GM21528 (cell line): ENCODE measurements at regions not wholly inside any gene's neighbourhood (a gene's known extent, or its start where the extent isn't known, plus 50 kb on each side); places are given as distances from the start of the nearest gene placed in this dataset.
"Not testable (repeated sequence)": the region's sequence is repeated elsewhere in the genome, so short reads cannot be mapped to it uniquely, and the experiment has no call there.

Experiments
- ATAC-seq: cut with Tn5 transposase; IDR thresholded peaks from one replicate; pipeline ENCODE4 v1.9.1; 2021; ENCODE audit warnings: mild to moderate bottlenecking, moderate library complexity; ENCODE audit not compliant: unreplicated experiment, low FRiP score

DNA sequence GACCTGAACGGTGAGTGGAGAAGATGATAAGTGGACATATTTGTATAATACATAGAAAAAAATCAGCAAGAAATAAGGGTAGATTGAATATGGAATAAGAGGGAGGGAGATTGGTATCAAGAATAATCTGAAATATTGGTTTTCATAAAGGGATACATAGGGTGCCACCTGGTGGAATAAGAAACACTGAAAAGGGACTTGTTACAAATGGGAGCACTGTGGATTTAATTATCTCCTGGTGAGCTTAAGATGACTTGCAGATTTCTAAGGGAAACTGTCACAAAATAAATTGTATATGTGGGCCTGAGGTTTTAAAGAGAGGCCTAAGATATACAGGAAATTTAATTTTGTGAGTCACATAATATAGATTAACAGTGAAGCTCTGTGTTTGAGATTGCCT lies 1403.5 kb upstream of the CDH18 start:
- no peak for ATAC-seq

DNA sequence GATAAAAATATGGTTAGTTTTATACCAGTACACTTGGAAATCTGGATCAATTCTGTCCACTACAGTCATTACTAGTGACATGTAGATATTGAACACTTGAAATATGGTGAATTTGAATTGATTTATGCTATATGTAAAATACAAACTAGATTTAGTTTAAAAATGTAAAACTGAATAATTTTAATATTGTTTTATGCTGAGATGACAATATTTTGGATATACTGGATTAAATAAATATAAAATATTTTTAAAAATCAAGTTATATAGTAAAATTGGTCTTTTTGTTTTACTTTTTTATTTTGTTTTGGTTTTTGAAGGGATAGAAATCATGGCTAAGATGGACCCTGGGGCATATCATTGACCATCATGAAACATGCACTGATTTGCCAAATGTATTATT lies 1372.8 kb upstream of the CDH18 start:
- not testable (repeated sequence) for ATAC-seq

GRCh38 chr5:21341948-21342261 lies 1353.9 kb upstream of the CDH18 start:
- not testable (repeated sequence) for ATAC-seq

GRCh38 chr5:21341203-21341947 lies 1353.4 kb upstream of the CDH18 start:
- ATAC-seq, result not testable (repeated sequence)

DNA sequence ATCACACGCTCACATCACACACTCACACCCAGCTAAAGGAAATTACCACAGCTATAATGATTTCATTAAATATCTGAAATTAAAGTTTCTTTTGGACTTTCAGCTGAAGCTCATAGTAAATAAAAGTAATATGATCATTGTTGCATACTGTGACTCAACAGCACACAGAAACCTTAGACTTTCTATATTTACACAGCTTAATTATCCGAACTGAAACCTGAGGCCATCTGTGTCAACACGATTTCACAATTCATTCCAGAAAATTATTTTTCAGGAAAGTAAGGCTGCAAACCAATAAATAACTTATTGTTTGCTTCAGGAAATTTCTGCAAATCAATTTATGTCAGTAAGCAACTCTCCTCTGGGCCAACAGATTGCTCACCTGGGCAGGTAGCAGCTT lies 1352.2 kb upstream of the CDH18 start:
- ATAC-seq, result not testable (repeated sequence)

DNA sequence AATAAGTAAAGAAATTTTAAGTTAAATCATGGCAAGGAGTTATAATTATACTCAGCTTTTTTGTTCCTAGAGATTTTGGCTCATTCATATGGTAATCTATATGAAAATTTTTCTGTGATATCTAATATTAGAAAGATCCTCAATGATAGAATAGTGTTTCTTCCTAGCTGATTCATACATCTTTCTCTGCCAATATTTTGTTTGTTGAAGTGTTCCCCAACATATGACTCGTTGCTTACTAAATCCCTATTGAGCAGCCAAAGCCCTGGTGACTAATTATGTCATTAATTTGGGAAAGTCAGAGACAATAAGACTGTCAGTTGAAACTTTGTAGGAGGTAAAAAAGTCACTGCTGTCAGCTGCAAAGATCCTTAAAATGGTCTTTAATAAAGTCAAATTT lies 1348.5 kb upstream of the CDH18 start:
- not testable (repeated sequence) for ATAC-seq

DNA sequence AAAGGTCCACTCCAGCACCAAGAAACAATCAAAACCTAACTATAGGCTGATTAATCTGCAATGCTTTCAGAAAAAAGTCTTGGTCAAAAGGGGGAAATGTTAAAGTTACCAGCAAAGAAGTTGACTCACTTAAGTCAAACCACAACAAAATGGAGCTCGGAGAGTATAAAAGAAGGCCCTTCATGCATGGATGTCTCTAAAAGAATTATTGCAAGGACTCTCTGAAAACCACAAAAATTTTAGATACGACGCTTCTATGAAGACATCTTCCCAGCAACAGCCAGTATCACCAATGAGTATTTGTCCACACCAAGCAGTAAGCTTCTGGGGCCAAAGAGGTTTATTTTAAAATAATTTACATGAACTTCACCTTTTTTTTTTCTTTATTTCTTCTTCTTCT lies 1327.4 kb upstream of the CDH18 start:
- not testable (repeated sequence) for ATAC-seq

GRCh38 chr5:21301205-21301604 lies 1313.2 kb upstream of the CDH18 start:
- not testable (repeated sequence) for ATAC-seq

DNA sequence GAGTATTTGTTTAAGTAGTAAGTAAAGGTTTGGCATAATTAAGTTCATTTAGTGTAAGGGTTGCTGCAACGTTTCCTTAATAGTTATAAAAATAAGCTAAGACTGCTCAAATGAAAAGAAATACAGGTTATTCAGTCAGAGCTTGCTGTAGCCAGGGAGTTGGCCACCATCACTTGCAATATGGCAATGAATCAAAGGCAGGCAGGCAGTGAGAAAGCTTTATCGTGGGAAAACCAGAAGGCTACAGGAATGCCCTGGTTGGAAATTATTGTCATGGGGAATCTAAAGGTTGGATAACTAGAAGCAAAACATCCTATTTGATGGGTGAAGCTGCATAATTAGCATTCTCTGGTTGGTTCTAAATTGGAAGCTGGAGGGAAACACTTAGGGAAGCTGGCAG lies 1286.4 kb upstream of the CDH18 start:
- ATAC-seq, result not testable (repeated sequence)

DNA sequence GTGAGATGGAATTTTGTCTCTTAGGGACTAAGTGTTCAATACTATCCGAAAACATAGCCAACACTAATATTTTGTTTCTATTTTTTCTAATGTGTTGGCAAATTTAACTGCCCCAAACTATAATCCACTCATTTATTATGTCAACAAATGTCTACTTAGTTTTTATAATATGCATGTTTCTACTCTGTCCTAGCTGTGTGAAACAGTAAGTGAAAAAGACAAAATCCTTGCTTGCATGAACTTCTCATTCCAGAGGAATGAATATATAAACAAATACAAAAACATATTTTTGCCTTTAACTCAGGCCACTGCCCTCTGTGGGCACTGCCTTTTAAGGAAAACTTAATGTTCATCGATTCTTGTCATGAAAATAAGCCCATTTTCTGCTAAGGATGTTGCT lies 1275.4 kb upstream of the CDH18 start:
- no peak for ATAC-seq

DNA sequence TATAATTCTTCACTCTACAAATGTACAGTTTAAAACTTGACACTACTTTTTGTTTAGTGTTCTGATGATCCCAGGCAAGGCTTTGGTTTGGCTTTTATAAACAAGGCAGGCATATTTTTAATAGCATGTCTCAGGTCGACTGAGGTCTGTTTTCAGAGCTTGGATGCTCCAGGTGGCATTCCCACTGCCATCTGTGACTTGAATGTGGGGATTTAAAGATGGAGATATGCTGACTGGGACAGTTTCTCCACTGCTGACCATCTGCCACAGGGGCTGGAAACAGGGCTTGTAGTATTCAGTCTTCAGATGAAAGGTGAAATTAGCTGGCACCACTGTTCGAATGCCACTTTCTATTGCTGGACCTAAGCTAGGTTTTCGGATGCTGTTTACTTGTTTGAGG lies 1266.2 kb upstream of the CDH18 start:
- ATAC-seq, result no peak

GRCh38 chr5:21244982-21245381 lies 1257.0 kb upstream of the CDH18 start:
- ATAC-seq, result no peak

- ATAC-seq, result no peak
These were observed 1250.8 kb upstream of the CDH18 start for GRCh38 chr5:21238786-21239185.

DNA sequence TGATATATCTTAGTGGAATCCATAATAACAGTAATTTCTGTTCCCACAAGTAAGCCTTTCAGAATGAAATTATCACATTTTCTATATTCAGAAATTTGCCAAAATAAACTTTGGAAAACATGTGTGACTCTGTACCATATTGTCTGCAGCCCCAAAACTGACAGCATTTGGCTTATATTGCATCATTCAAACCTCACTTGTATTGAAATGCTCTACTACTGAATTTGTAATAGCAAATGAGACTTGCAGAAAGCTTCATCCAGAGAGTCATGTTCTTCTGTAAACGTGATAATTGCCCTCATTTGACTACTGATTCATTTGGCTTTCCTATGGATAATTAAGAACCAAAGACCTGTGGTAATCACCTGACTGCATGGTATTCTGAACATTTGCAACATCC lies 1249.5 kb upstream of the CDH18 start:
- ATAC-seq, result no peak

- ATAC-seq, result no peak
These were observed 1249.0 kb upstream of the CDH18 start for GRCh38 chr5:21236971-21237427.

DNA sequence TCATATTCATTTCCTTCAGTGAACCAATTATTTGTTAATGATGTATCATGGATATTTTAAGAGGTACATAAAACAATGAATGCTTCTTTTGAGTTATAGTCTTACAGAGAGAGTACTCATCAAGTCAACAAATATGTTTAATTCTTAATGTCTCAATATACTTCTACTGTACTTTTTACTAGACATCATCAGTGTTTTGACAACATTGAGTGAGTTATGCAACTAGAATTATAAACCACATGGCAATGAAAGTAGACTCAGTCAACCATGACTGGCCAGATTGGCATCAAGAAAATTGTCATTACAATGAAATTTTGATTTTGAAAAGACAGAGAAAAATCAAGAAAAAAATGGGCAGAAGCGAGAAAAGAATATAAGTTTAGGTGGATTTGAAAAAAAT lies 1248.1 kb upstream of the CDH18 start:
- ATAC-seq, result no peak

GRCh38 chr5:21225223-21226064 lies 1237.4 kb upstream of the CDH18 start:
- ATAC-seq, result no peak

GRCh38 chr5:21221616-21222015 lies 1233.6 kb upstream of the CDH18 start:
- ATAC-seq, result no peak

DNA sequence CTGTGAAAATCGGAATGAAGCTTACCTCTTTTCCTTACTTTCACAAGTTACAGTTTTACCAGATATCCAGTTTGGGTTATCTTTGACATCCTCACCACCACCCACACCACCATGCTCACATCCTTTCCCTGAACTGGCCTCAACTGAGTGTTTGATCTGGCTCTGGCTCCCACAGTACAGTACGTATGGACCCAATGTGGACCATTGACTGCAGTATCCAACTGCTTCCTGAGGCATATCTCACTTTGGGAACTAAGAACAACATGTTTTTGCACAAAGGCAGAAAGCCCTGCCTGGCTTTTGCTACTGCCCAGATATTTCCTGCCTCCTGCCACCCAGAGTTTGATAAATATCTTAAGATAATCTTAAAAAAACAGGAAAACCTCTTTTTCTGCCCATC lies 1232.0 kb upstream of the CDH18 start:
- ATAC-seq, result no peak

DNA sequence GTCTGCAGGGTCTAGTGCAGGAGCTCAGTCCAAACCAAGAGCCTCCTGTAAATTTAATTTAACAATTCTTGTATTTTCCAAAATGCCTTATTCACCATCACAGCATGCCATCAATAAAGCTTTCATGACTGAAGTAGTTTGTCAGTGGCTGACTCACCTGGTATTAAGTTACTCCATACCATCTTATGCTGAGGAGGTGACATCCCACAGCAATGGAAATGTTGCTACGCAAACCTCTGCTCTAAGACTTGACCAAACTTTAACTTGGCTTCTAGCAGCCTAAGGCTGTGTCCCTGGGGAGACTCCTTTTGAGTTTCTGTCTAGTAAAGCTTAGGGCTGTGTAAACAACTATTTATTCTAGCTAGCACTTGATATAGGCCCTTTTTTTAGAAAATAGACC lies 1231.3 kb upstream of the CDH18 start:
- no peak for ATAC-seq

DNA sequence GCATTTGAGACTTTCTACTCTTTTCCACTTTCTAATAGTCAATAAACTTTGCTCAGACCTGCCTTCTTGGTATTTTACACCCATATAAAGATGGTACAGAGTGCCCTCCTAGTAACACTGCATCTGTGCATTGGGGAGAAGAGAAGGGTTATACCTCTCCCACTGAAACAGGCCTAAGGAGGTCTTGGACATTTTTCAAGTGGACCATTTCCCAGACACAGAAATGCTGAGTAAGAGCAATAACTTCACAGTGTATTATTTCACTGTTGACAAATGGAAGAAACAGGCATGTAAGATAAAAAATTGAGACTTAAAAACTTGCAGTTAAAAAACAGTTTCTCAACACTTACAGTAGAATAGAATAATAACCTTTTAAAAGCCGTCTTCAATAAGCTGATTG lies 1224.0 kb upstream of the CDH18 start:
- no peak for ATAC-seq

- ATAC-seq, result no peak
These were observed 1221.4 kb upstream of the CDH18 start for GRCh38 chr5:21209409-21209808.
